Stimulated activated CD4-positive, alpha-beta T cell treated with anti-CD3 and anti-CD28 coated beads, TNF-alpha, amount 100 ng/mL, for 1 hour (primary cell): ENCODE measurements at regions not wholly inside any gene's neighbourhood (a gene's known extent, or its start where the extent isn't known, plus 50 kb on each side); places are given as distances from the start of the nearest gene placed in this dataset.

Experiments used
- DNase-seq, 3 donors: peaks; one replicate each; pipeline ENCODE4 v3.0.0-alpha.2; 2020; ENCODE audit warnings: low read depth in 3 of 3, low spot score in 1 of 3

DNA sequence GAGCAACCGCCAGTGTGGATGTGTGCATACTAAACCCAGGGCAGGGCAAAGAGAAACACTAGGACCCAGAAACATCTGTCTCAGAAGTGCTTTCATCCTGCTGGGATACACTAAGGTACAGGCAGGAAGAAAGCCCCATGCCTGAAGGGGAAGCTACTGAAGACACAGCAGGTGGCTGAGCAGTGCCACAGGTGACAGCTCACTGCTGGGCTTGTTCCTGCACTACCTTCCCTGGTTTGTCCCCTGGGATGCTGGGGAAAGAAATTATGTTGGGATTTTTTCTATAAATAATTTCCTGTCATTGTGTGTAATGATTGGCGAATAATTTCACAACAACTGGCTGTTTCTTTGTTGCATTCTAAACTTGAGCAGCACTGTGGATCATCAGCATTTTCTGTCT lies 245.3 kb upstream of the RAB4A start:
- DNase-seq = no peak

DNA sequence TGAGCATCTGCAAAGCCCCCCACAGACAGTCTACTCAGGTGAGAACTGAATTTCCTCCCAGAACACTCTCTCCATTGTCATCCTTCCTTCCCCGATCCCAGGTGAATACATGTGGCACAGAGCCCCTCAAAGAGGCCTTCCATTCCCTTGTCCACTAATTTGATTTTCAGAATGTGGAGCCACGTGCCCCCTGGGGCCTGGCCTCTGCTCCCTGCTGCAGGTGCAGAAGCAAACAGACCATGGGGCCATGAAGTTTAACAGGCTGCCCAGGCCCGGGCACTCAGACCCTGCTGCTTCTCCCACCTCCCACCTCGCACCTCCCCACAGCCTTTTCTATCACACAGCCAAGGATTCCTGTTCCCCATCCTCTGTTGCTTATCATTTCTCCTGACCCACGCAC lies 243.8 kb upstream of the RAB4A start:
- no peak for DNase-seq

DNA sequence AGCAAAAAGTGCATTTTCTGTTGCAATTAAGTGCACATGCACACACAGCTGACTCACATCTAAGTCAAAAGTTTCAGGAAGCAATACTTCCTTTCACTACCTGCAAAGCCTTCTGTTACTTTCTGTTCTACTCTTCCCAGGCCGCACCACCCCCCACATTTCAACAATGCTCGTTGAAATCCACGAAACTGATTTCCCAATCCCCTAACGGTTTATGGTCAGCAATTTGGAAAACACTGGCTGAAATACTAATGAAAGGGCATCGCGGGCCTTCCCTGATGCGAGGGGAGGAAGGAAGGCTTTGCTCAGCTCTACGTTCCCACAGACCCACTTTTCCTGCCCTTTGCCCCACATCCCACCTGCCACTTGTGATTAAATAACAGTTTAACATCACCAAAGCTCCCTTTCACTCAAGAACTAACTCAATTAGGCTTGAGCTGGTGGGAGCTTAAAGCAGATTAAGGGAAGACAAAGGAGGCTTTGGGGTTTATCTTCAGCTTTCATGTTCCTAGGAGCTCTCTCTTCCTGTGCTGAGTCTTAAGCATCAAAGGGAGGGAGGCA lies 243.2 kb upstream of the RAB4A start:
- no peak for DNase-seq

DNA sequence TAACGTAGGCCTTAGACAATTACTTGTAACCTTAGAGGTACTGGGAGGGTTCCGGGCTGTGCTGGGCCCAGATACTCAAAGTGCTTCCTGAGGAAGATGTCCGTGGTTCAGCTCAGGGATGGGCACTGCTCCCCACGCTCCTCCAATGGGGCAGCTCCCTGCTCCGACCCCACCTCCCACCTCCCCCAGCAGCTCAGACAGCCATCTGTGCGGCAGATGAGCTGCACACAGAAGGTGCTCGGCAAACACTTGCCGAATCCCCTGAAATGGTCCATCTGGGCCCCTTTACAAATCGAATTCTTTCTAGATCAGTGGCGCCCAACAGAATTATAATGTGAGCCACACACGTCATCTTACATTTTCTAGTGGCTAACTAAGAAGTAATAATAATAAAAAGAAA lies 242.4 kb upstream of the RAB4A start:
- DNase-seq = no peak

DNA sequence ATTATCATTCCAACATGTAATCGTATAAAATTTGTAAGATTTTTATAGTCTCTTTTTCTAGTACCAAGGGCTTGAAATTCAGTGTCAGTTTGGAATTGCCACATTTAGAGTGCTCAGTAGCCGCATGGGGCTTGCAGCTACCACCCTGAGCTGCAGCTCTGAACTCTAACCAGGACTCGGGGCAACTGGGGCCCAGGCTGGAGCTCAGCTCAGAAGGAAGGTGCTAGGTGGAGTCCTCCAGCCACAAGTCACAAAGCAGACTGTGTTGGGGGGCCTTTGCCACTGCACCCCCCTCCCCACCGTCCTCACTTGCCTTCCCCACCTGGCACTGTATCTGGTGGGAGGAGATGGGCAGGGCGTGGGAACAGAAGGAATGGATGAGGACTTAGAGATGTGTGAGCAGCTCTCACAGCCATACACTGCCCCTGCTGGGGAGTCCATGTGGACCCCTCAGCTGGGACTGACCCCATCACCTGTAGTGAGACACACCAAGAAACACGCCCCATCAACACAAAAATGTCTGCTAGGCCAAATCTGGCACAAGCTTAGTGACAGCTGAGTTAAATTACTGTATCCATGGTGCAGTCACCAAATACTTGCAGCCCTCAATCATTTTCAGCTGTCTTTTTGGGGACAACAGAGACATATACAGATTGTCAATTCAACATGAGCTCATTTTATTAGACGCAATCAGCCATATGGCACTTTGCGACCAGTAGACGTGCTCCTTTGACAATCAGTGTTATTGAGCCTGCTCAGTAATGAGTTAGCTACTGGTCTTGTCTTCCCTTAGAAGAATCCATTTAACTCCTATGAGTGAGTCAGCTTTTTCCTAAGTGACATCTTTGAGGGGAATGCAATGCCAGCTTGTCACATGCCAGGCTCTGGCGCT lies 241.7 kb upstream of the RAB4A start:
- no peak for DNase-seq

DNA sequence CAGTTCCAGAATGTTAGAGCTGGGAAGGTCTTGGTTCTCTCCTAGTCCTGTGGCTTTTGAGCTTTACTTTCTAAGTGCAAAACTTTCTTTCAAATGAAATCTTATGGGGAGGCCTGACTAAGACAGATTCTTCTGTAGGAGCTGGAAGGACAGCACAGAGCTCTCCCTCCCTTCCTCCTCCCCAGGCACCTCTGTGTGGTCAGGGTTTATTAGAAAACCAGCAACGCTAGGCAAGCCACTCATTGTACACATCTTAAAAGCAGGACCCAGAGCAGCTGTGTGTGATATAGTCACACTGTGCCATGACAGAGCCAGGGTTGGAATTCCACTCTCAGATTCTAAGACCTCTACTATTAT lies 241.1 kb upstream of the RAB4A start:
- DNase-seq = no peak

DNA sequence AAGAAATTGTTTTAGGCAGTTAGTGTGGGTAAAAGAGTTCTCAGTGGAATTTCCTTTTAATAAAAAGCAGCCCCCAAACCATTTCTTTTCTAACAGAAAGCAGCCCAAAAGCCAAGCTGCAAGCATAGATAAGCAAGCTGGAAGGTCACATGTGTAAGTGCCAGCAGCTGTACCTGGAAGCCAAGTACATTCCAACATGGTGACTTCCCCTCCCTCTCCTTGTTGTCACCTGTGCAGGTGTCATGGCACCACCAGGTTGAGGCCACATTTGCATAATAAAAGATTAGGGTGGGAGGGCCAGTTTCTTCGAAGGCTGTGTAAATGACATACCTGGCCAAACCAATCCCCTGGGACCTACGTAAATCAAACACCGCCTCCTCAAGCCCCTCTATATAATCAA lies 240.3 kb upstream of the RAB4A start:
- DNase-seq = no peak

DNA sequence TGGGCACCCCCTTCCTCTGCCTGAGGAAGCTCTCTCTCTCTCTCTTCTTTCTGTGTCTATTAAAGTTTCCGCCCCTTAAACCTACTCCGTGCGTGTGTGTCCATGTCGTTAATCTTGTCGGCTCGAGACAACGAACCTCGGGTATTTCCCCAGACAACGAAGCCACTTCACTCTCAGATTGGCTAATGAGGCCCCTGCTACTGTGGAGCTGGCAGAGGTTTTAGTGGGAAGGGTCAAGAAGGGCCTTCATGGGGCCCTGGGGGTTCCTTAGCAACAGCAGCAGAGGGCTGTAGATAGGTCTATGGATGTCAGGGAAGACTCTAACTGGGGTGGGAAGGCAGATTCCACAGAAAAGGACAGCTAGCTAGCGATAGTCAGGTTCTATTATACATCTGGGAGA lies 239.8 kb upstream of the RAB4A start:
- no peak for DNase-seq

DNA sequence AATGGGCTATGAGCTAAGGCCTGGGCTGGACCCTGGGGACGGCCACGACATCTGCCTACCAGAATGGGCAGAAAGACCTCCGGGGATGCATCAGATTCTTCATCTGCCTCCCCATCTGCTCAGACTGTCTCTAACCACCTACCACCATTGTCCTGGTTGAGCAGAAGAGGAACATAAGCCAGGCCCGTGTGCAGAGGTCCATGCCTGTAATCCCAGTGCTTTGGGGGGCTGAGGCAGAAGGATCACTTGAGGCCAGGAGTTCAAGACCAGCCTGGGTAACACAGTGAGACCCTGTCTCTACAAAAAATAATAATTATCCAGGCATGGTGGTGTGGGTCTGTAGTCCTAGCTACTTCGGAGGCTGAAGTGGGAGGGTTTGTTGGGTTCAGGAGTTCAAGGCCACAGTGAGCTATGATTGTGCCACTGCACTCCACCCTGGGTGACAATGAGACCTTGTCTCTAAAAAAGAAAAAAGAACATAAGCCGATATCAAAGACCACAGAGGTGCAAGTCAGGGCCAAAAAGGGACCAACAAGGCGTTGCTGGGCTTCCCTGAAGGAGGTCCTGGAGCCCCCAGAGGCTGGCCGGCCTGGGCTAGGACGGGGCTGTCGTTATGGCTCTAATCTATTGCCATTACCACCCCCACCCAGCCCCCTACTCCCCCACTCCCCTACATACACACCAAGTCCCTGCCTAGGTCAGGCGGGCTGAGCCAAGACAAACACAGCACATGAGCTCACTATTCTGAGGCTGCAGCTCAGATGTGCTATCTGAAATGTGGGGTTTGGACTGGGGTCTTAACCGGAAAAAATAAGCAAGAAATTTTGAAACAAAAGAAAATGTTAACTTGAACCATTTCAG lies 239.2 kb upstream of the RAB4A start:
- DNase-seq = no peak

DNA sequence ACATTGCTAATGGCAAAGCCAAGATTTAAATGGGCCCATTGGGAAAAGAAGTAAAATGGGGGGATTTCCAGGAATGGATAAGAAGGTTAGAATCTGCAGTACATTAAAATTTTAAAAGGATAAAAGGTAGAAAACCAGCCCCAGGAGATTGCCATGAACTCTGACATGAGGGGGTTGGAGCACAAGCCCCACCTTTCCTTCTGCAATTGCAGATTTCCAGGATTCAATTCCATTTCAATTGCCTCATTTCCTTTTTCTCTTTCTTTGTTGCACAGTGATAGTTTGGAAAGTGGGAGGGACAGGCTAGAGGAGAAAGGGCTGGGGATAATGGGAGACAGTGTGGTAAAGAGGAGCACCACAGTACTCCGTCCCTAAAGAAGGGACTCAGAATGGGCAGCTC lies 238.5 kb upstream of the RAB4A start:
- no peak for DNase-seq

DNA sequence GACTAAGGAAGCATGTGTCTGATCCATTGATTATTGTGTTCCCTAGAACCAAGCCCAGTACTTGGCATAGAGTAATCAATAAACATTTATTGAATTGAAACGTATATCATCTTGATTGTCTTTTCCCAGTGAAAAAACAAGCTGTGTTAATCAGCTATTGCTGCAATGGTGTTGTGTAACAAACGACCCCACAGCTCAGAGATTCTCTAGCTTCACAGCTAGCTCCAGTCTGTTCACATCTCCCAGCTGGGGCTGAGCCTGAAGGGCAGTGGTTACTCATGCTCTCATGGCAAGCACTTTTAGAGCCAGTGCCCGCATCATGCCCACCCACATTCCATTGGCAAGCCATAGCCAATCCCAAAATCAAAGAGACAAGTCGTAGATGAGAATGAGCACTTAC lies 237.4 kb upstream of the RAB4A start:
- no peak for DNase-seq

DNA sequence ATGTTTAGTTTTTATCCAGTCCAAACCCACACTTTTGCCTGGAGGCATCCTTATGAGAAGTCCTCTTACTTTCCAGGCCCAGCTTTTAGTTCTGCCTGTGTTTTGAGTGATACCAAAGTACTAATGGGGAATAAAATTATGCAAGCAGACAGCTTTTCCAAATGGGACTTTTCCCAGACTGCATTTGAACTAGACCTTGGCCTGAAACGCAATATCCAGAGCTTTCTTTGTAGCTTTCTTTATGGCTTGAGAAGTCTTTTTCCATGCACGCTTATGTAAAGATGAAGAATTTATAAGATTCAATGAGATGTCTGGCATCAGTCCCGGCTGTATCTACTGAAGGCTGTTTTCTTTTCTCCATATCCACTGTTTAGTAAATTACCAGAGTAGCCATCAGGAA lies 236.6 kb upstream of the RAB4A start:
- no peak for DNase-seq

DNA sequence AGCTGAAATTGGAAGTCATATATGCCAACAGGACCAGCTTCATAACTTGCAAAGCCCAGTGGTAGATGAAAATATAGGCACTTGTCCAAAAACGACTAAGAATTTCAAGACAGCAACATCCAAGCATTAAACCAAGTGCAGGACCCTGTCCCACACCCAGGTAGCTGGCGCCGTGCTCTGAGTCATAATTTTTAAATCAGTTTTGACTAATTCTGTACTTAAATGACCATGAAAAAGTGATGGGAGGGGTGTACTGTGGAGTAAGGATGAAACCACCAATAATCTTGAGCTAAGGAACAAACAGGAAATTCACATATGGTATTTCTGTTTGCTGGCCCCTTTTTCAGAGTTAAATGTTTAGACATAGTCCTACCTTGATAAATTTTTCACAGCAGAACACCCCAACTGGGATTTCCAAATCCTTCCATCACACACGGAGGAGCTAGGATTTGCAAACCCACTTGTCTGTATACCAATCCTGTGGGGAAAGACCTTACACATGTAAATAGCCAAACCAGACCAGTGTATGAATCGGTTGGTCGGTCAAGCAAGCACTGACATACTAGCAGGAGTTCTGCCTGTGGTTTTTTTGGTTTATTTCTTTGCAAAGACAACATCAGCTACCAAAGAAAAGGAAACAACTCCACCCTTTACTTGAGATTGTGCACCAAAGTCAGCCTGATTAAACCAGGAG lies 235.7 kb upstream of the RAB4A start:
- no peak for DNase-seq

DNA sequence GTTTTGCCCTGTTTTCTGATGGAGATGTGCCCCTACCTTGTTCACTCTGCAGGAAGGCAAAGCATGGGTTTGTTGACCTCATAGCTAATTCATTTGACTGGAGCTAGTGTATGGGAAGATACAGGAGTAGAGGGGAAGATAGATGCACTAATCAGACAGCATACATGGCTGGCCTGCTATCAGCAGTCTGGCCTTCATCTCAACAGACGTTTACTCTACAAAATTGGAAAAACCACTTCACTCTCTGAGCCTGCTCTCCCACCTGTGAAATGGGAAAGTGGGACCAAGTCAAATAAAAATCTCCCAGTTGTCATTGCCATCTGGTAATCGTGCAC lies 235.2 kb upstream of the RAB4A start:
- no peak for DNase-seq

DNA sequence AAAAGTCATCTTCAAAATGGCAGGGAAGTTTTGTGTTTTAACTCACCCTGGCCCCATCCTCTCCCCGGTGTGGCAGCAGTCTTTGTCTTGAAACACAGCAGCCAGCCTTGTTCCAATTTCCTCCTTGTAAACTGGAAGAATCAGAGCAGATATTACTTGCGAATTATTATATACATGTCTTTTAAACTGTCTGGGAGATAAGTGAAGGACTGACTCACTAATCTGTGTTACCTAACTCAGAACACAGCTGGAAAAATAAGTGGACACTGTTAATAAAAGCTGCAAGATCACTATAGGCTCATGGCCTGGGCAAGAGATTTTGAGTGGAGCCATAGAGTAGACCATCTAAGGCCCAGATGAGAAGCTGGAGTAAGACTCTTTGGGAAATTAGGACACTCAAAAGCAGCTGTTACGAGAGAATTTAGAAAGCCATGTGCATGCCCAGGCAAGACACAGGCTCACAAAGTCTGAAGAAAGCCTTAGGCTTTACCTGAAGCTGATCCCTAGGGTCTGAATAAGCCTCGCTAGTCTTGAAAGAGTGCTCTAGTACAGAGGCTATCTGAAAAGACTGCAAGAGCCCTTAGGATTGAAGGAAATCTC lies 233.0 kb upstream of the RAB4A start:
- DNase-seq = no peak

DNA sequence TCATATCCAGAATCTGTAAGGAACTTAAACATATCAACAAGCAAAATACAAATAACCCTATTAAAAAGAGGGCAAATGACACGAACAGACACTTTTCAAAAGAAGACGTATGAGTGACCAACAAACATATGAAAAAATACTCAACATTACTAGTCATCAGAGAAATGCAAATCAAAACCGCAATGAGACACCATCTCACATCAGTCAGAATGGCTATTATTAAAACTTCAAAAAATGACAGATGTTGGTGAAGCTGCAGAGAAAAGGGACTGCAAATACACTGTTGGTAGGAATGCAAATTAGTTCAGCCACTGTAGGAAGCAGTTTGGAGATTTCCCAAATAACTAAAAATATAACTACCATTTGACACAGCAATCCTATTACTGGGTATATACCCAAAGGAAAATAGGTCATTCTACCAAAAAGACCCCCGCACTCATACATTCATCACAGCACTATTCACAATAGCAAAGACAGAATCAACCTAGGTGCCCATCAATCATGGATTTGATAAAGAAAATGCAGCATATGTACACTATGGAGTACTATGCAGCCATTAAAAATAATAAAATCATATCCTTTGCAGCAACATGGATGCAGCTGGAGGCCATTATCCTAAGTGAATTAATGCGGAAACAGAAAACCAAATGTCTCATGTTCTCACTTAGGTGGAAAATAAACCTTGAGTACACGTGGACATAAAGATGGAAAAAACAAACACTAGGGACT lies 230.1 kb upstream of the RAB4A start:
- no peak for DNase-seq

DNA sequence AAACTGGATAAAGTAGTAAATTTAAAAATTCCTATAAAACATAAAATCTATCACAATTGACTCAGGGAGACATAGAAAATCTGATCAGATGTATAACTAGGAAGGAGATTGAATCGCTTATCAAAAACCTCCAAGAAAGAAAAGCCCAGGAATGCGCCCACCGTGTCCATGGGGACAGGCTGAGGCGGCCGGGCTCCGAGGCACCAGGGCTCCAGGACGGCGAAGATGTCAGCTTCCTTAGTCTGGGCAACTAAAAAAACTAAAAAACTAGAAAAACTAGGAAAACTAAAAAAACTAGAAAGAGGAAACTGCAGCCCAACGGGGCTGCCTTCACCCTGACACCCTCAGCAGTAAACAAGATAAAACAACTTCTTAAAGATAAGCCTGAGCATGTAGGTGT lies 229.0 kb upstream of the RAB4A start:
- DNase-seq = no peak

DNA sequence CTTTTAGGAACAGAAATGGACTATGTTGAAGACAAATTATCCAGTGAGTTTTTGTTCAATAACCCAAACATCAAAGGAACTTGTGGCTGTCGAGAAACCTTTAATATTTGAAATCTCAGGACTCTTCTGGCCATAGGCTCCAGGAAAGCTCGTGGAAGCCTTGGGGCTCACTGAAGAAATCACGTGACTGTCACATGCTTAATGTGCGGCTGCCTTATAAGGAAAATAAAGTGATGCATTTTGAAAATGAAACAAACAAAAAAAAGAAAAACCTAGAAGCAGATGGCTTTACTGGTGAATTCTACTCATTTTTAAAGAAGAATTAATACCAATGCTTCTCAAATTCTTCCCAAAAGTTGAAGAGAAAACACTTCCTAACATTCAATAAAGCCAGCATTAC lies 228.4 kb upstream of the RAB4A start:
- DNase-seq = no peak

DNA sequence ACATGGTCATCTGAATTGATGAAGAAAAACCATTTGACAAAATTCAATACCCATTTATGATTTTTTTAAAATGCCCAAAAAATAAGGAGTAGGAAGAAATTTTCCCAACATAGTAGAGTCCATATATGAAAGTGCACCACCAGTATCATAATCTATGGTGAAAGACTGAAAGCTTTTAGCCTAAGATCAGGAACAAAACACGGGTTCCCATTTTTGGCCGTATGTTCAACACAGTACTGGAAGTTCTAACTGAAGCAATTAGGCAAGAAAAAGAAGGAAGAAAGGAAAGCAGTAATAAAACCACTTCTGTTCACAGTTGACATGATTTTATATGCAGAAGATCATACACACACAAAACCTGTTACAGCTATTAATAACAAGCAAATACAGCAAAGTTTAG lies 227.8 kb upstream of the RAB4A start:
- no peak for DNase-seq

DNA sequence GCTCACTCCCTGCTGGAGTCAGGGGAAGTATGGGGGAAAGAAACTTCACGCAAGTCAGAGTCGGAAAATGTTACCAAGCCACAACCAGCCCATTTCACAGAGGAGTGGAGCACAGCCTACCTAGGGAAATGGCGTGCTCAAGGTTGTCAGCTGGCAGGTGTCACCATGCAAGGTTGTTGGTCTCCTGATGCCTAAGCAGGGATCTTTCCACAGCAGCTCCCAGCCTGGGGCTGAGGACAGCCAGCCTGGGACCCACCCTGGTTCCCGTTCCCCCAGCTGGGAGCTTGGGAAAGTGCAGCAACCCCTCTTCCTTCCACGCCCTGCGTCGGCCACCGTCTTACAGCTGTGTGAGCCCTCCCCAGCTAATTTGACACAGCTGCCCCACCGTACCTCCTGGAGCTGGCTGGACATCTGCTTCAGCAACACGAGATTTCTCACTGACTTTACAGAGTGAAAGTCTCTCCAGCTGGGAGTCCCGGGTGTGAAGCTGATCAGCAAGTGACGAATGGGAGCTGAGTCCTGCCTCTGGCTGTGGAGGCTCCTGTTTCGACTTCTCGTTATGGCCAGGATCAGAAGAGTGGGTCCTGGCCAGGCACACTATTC lies 224.6 kb upstream of the RAB4A start:
- no peak for DNase-seq
